HG02623 (cell line): ENCODE measurements at regions not wholly inside any gene's neighbourhood (a gene's known extent, or its start where the extent isn't known, plus 50 kb on each side); places are given as distances from the start of the nearest gene placed in this dataset.

Experiments used
- ATAC-seq: cut with Tn5 transposase; IDR thresholded peaks from one replicate; pipeline ENCODE4 v1.9.1; 2021; ENCODE audit warnings: moderate library complexity; ENCODE audit not compliant: unreplicated experiment

- no peak for ATAC-seq
Observed at GRCh38 chrX:124818764-124819163, 472.4 kb downstream of the SH2D1A start.

- no peak for ATAC-seq
Observed at GRCh38 chrX:124820738-124821137, 474.4 kb downstream of the SH2D1A start.

- no peak for ATAC-seq
Observed at GRCh38 chrX:124827258-124827845, 481.0 kb downstream of the SH2D1A start.

- ATAC-seq = no peak
Observed at GRCh38 chrX:124829930-124830329, 483.6 kb downstream of the SH2D1A start.

- ATAC-seq = no peak
Observed at GRCh38 chrX:124836786-124837185, 482.9 kb upstream of the TEX13C start.

- no peak for ATAC-seq
Observed at GRCh38 chrX:124842205-124842604, 477.5 kb upstream of the TEX13C start.

GRCh38 chrX:124860736-124861135 lies 458.9 kb upstream of the TEX13C start:
- ATAC-seq = no peak

- no peak for ATAC-seq
Observed at GRCh38 chrX:124862301-124862700, 457.4 kb upstream of the TEX13C start.

- no peak for ATAC-seq
Observed at GRCh38 chrX:124863303-124863702, 456.4 kb upstream of the TEX13C start.

- ATAC-seq = no peak
Observed at GRCh38 chrX:124887572-124887971, 432.1 kb upstream of the TEX13C start.

- ATAC-seq = no peak
Observed at GRCh38 chrX:124895947-124896346, 423.7 kb upstream of the TEX13C start.

GRCh38 chrX:124902953-124903352 lies 416.7 kb upstream of the TEX13C start:
- no peak for ATAC-seq

GRCh38 chrX:124910611-124911010 lies 409.1 kb upstream of the TEX13C start:
- ATAC-seq = no peak

- ATAC-seq = no peak
Observed at GRCh38 chrX:124917011-124917410, 402.7 kb upstream of the TEX13C start.

- no peak for ATAC-seq
Observed at GRCh38 chrX:124925681-124926080, 394.0 kb upstream of the TEX13C start.

- no peak for ATAC-seq
Observed at GRCh38 chrX:124931241-124931640, 388.4 kb upstream of the TEX13C start.

GRCh38 chrX:124931958-124932357 lies 387.7 kb upstream of the TEX13C start:
- no peak for ATAC-seq

- ATAC-seq = no peak
Observed at GRCh38 chrX:124938715-124939114, 381.0 kb upstream of the TEX13C start.

GRCh38 chrX:124940531-124940930 lies 379.1 kb upstream of the TEX13C start:
- no peak for ATAC-seq

GRCh38 chrX:124954402-124954801 lies 365.3 kb upstream of the TEX13C start:
- no peak for ATAC-seq

GRCh38 chrX:124960454-124960853 lies 359.2 kb upstream of the TEX13C start:
- no peak for ATAC-seq

GRCh38 chrX:124963717-124964116 lies 356.0 kb upstream of the TEX13C start, which contains the start of gene TENM1:
TENM1 (minus strand) TSS chrX:124963817.
- no peak for ATAC-seq

- no peak for ATAC-seq
Observed at GRCh38 chrX:124975456-124975855, 344.2 kb upstream of the TEX13C start.
